Smooth muscle cell (in vitro differentiated cells): ENCODE measurements at regions not wholly inside any gene's neighbourhood (a gene's known extent, or its start where the extent isn't known, plus 50 kb on each side); places are given as distances from the start of the nearest gene placed in this dataset.

ENCODE experiments used
- DNase-seq: peaks from one replicate; lab custom pipeline; 2025; ENCODE audit not compliant: unreplicated experiment; lab: John Stamatoyannopoulos, UW
- H2AFZ ChIP-seq: fragments of 200-600 bp; sonication (generic); 2 replicates; pipeline ENCODE4 v1.6.0; 2016; ENCODE audit warnings: antibody characterized with exemption, low read depth, mild to moderate bottlenecking
- H3F3A ChIP-seq: fragments of 200-600 bp; sonication (generic); 2 replicates; pipeline ENCODE4 v1.6.0; 2017; ENCODE audit warnings: antibody characterized with exemption, low read depth
- H3K27ac ChIP-seq: fragments of 200-600 bp; sonication (generic); 2 replicates; pipeline ENCODE4 v1.5.1; 2016; ENCODE audit warnings: low read depth, mild to moderate bottlenecking
- H3K27me3 ChIP-seq: fragments of 200-600 bp; sonication (generic); 2 replicates; pipeline ENCODE4 v1.6.1; 2016; ENCODE audit warnings: low read depth, mild to moderate bottlenecking
- H3K36me3 ChIP-seq: fragments of 200-600 bp; sonication (generic); 2 replicates; pipeline ENCODE4 v1.5.1; 2016; ENCODE audit warnings: low read depth
- H3K4me1 ChIP-seq: fragments of 200-600 bp; sonication (generic); 2 replicates; pipeline ENCODE4 v1.5.1; 2016; ENCODE audit warnings: low read depth
- H3K4me2 ChIP-seq: fragments of 200-600 bp; sonication (generic); 2 replicates; pipeline ENCODE4 v1.6.0; 2016; ENCODE audit warnings: mild to moderate bottlenecking
- H3K4me3 ChIP-seq: fragments of 200-600 bp; sonication (generic); 2 replicates; pipeline ENCODE4 v1.5.1; 2016; ENCODE audit warnings: mild to moderate bottlenecking
- H3K79me2 ChIP-seq: fragments of 200-600 bp; sonication (generic); 2 replicates; pipeline ENCODE4 v1.6.0; 2016; ENCODE audit warnings: low read depth, mild to moderate bottlenecking
- H3K9ac ChIP-seq: fragments of 200-600 bp; sonication (generic); 2 replicates; pipeline ENCODE4 v1.6.0; 2016; ENCODE audit warnings: low read depth
- H3K9me3 ChIP-seq: fragments of 200-600 bp; sonication (generic); replicated peaks from 2 replicates; pipeline ENCODE4 v1.5.1; 2016; ENCODE audit warnings: low read depth
- H4K20me1 ChIP-seq: fragments of 200-600 bp; sonication (generic); 2 replicates; pipeline ENCODE4 v1.6.0; 2016; ENCODE audit warnings: low read depth
- CTCF ChIP-seq: fragments of 200-600 bp; sonication (generic); IDR thresholded peaks from 2 replicates; pipeline ENCODE4 v1.5.1; 2017; ENCODE audit warnings: borderline replicate concordance, mild to moderate bottlenecking, antibody characterized with exemption; ENCODE audit not compliant: insufficient read depth, poor library complexity, severe bottlenecking
- WGBS: methylation state at CpG from one replicate; pipeline ENCODE4 v1.1.7; 2016; ENCODE audit warnings: low lambda C conversion rate; 5-methylcytosine and 5-hydroxymethylcytosine counted together

GRCh38 chr7:34371922-34372321 lies 286.1 kb upstream of the NPSR1 start:
- H3K79me2 ChIP-seq = no peaks in the 10 kb centered on the region
- no peaks in the 10 kb centered on the region for H3K4me1 ChIP-seq
- no peaks in the 10 kb centered on the region for H3K9me3 ChIP-seq
- 92% methylated on average over 4 of the region's 4 CpGs for WGBS
- H2AFZ ChIP-seq = no peak overlapping the region
- no peak overlapping the region for H3K4me3 ChIP-seq
- no peak overlapping the region for H3K27ac ChIP-seq
- DNase-seq = no peak
- H3K27me3 ChIP-seq = no peaks in the 10 kb centered on the region
- TF ChIP-seq CTCF = no peak
- H3K36me3 ChIP-seq = no peaks in the 10 kb centered on the region
- no peaks in the 10 kb centered on the region for H3F3A ChIP-seq
- H3K9ac ChIP-seq = no peak overlapping the region
- H3K4me2 ChIP-seq = no peak overlapping the region
- no peaks in the 10 kb centered on the region for H4K20me1 ChIP-seq

- no peak overlapping the region for H3K4me2 ChIP-seq
- H3K9ac ChIP-seq = no peak overlapping the region
- no peaks in the 10 kb centered on the region for H3K36me3 ChIP-seq
- no peak overlapping the region for H3K4me3 ChIP-seq
- no peak overlapping the region for H3K27ac ChIP-seq
- H3K79me2 ChIP-seq = no peaks in the 10 kb centered on the region
- no peaks in the 10 kb centered on the region for H3F3A ChIP-seq
- no peak for TF ChIP-seq CTCF
- no peaks in the 10 kb centered on the region for H3K4me1 ChIP-seq
- H4K20me1 ChIP-seq = no peaks in the 10 kb centered on the region
- DNase-seq = no peak
- no peaks in the 10 kb centered on the region for H3K9me3 ChIP-seq
- H3K27me3 ChIP-seq = no peaks in the 10 kb centered on the region
- WGBS = 40% methylated on average over 1 of the region's 1 CpG
- H2AFZ ChIP-seq = no peak overlapping the region
These were observed 284.1 kb upstream of the NPSR1 start for GRCh38 chr7:34373940-34374339.

- Histone ChIP-seq H3K36me3 (no peaks in the 10 kb centered on the region), H3K79me2 (no peaks in the 10 kb centered on the region), H3K4me3 (no peak overlapping the region), H3K9ac (no peak overlapping the region), H3K4me2 (no peak overlapping the region), H3K27ac (no peak overlapping the region), H3K27me3 (no peaks in the 10 kb centered on the region), H3K4me1 (no peaks in the 10 kb centered on the region), H4K20me1 (no peaks in the 10 kb centered on the region), H3F3A (no peaks in the 10 kb centered on the region), H3K9me3 (no peaks in the 10 kb centered on the region), H2AFZ (no peak overlapping the region)
- WGBS = 80% methylated on average over 4 of the region's 4 CpGs
- DNase-seq = no peak
- no peak for TF ChIP-seq CTCF
These were observed 275.7 kb upstream of the NPSR1 start for GRCh38 chr7:34382166-34382893.

GRCh38 chr7:34385384-34385783 lies 272.6 kb upstream of the NPSR1 start:
- TF ChIP-seq CTCF = no peak
- Histone ChIP-seq H3K27ac (no peak overlapping the region), H3K9me3 (no peaks in the 10 kb centered on the region), H4K20me1 (no peaks in the 10 kb centered on the region), H3K27me3 (no peaks in the 10 kb centered on the region), H3K4me2 (no peak overlapping the region), H3F3A (no peaks in the 10 kb centered on the region), H3K9ac (no peak overlapping the region), H3K36me3 (no peaks in the 10 kb centered on the region), H3K4me3 (no peak overlapping the region), H3K79me2 (no peaks in the 10 kb centered on the region), H2AFZ (no peak overlapping the region), H3K4me1 (no peaks in the 10 kb centered on the region)
- no peak for DNase-seq
- 12% methylated on average over 1 of the region's 1 CpG for WGBS
